Ascending aorta (tissue), 2 donors: ENCODE measurements at regions not wholly inside any gene's neighbourhood (a gene's known extent, or its start where the extent isn't known, plus 50 kb on each side); places are given as distances from the start of the nearest gene placed in this dataset.
"Not testable (repeated sequence)": the region's sequence is repeated elsewhere in the genome, so short reads cannot be mapped to it uniquely, and the experiment has no call there.

Experiments used
- DNase-seq, 2 donors: peaks; one replicate each; pipeline ENCODE4 v3.0.0-alpha.2; 2019; ENCODE audit warnings: low spot score in 2 of 2
- H3K27ac ChIP-seq, 2 donors: fragments of 200-600 bp; sonication (generic); one replicate each; pipeline ENCODE4 v1.5.1; 2016 to 2017; ENCODE audit warnings: mild to moderate bottlenecking in 1 of 2
- H3K27me3 ChIP-seq: fragments of 200-600 bp; sonication (generic); one replicate; pipeline ENCODE4 v1.5.1; 2017
- H3K36me3 ChIP-seq, 2 donors: fragments of 200-600 bp; sonication (generic); one replicate each; pipeline ENCODE4 v1.5.1; 2016
- H3K4me1 ChIP-seq, 2 donors: fragments of 200-600 bp; sonication (generic); one replicate each; pipeline ENCODE4 v1.5.1; 2016 to 2017; ENCODE audit warnings: mild to moderate bottlenecking in 1 of 2
- H3K4me3 ChIP-seq, 2 donors: fragments of 200-600 bp; sonication (generic); one replicate each; pipeline ENCODE4 v1.5.1; 2016 to 2017; ENCODE audit warnings: mild to moderate bottlenecking in 1 of 2
- H3K9me3 ChIP-seq, 2 donors: fragments of 200-600 bp; sonication (generic); one replicate each; pipeline ENCODE4 v1.5.1; 2016
- CTCF ChIP-seq, 3 experiments: fragments of 200-600 bp in 2 of 3; fragments of 450-650 bp in 1 of 3; sonication (generic) in 2 of 3; IDR thresholded peaks; one replicate each; pipeline ENCODE4 v1.5.1; 2016 to 2019; ENCODE audit warnings: antibody characterized with exemption in 3 of 3, mild to moderate bottlenecking in 1 of 3, moderate library complexity in 1 of 3
- intact Hi-C: fragments of 100-400 bp; cut with DNase I; formaldehyde crosslinking; loops from one replicate; pipeline ENCODE4 v1.15.1; 2023

- DNase-seq: no peak
- no peak overlapping the region for H3K27ac ChIP-seq
- TF ChIP-seq CTCF (IDR thresholded peaks at IDR 0.05): no peak
- intact Hi-C loops: no loop called here
- H3K27me3 ChIP-seq: no peaks in the 10 kb centered on the region
- no peaks in the 10 kb centered on the region for H3K36me3 ChIP-seq
- H3K4me3 ChIP-seq: no peak overlapping the region
- no peaks in the 10 kb centered on the region for H3K4me1 ChIP-seq
- no peaks in the 10 kb centered on the region for H3K9me3 ChIP-seq
These were observed 82.8 kb upstream of the ZNF254 start for GRCh38 chr19:24004166-24004565.

GRCh38 chr19:24029941-24030636 is 56.9 kb upstream of the ZNF254 start:
- H3K27me3 ChIP-seq: no peaks in the 10 kb centered on the region
- H3K36me3 ChIP-seq: no peaks in the 10 kb centered on the region
- H3K27ac ChIP-seq: no peak overlapping the region
- no peaks in the 10 kb centered on the region for H3K9me3 ChIP-seq
- H3K4me3 ChIP-seq: no peak overlapping the region
- no peak for TF ChIP-seq CTCF (IDR thresholded peaks at IDR 0.05)
- no peak for DNase-seq
- intact Hi-C loops: loop anchor here (5.0 to 10.0 kb wide), 2 partner anchors 273 to 635 kb away; partner anchors contain the start of genes ZNF681 and ZNF91
- peaks cover under 1 to 6% of the 10 kb centered on the region in 2 donors for H3K4me1 ChIP-seq

- Histone ChIP-seq H3K27me3 (no peaks in the 10 kb centered on the region), H3K36me3 (peaks cover 0 to 15% of the 10 kb centered on the region in 2 donors), H3K4me1 (peaks cover 4 to 10% of the 10 kb centered on the region in 2 donors), H3K4me3 (peak overlapping the region; percentile 88 to 90), H3K27ac (peak overlapping the region; percentile 93 to 96), H3K9me3 (no peaks in the 10 kb centered on the region)
- DNase-seq: no peak
- intact Hi-C loops: loop anchor here (2.0 to 10.0 kb wide), 3 partner anchors 54 to 638 kb away; partner anchors contain the start of genes ZNF254, ZNF681 and ZNF91
- TF ChIP-seq CTCF (IDR thresholded peaks at IDR 0.05): no peak
These were observed 54.3 kb upstream of the ZNF254 start for GRCh38 chr19:24032651-24033050.

GRCh38 chr19:24033301-24033962 is 53.6 kb upstream of the ZNF254 start:
- Histone ChIP-seq H3K4me3 (peak overlapping the region; percentile 88 to 90), H3K27ac (peak overlapping the region; percentile 93 to 96), H3K36me3 (peaks cover 0 to 22% of the 10 kb centered on the region in 2 donors), H3K27me3 (no peaks in the 10 kb centered on the region), H3K4me1 (peaks cover 4 to 10% of the 10 kb centered on the region in 2 donors), H3K9me3 (no peaks in the 10 kb centered on the region)
- intact Hi-C loops: loop anchor here (2.0 to 10.0 kb wide), 3 partner anchors 53 to 639 kb away; partner anchors contain the start of genes ZNF254, ZNF681 and ZNF91
- peak; percentile 67 to 93 for DNase-seq
- TF ChIP-seq CTCF (IDR thresholded peaks at IDR 0.05): no peak

- no peak for TF ChIP-seq CTCF (IDR thresholded peaks at IDR 0.05)
- H3K4me1 ChIP-seq: peaks cover 4 to 10% of the 10 kb centered on the region in 2 donors
- intact Hi-C loops: loop anchor here (2.0 to 10.0 kb wide), 4 partner anchors 53 to 639 kb away; partner anchors contain the start of genes ZNF254, ZNF675, ZNF681 and ZNF91
- H3K36me3 ChIP-seq: peaks cover 0 to 28% of the 10 kb centered on the region in 2 donors
- peak in 1 of 2 donors; percentile 68 for DNase-seq
- peak overlapping the region; percentile 93 to 96 for H3K27ac ChIP-seq
- no peaks in the 10 kb centered on the region for H3K27me3 ChIP-seq
- peak overlapping the region; percentile 88 to 90 for H3K4me3 ChIP-seq
- no peaks in the 10 kb centered on the region for H3K9me3 ChIP-seq
These were observed 53.0 kb upstream of the ZNF254 start for GRCh38 chr19:24033963-24034342.

- not testable (repeated sequence) for DNase-seq, H3K27ac ChIP-seq, H3K9me3 ChIP-seq, H3K27me3 ChIP-seq
- intact Hi-C loops: loop anchor here (2.0 to 10.0 kb wide), 2 partner anchors 349 to 641 kb away; partner anchors contain the start of genes ZNF675 and ZNF91
- Histone ChIP-seq H3K4me3 (peak overlapping the region; percentile 88 to 90), H3K4me1 (peaks cover 4 to 10% of the 10 kb centered on the region in 2 donors), H3K36me3 (peaks cover 0 to 29% of the 10 kb centered on the region in 2 donors)
These were observed 51.6 kb upstream of the ZNF254 start for GRCh38 chr19:24035261-24035880.
